Panc1 (cell line): ENCODE measurements at regions not wholly inside any gene's neighbourhood (a gene's known extent, or its start where the extent isn't known, plus 50 kb on each side); places are given as distances from the start of the nearest gene placed in this dataset.

ENCODE experiments used
- ATAC-seq: fragments of 200-7000 bp; cut with Tn5 transposase; 2 replicates; pipeline ENCODE4 v1.9.1; 2020; ENCODE audit warnings: mild to moderate bottlenecking, moderate library complexity
- BruUV-seq: library from RNA; stranded (reverse); fragments of 400-500 nt; replicated peaks from 2 replicates; lab custom pipeline; 2021; lab: Mats Ljungman, UMichigan
- CTCF ChIA-PET: fragments of 300-600 bp; sonication (Branson Sonifier 250); formaldehyde crosslinking; loops from one replicate; lab custom pipeline; 2022; ENCODE audit warnings: antibody characterized with exemption; lab: Charles Lee
- POLR2A ChIA-PET: fragments of 300-600 bp; sonication (Branson Sonifier 250); formaldehyde crosslinking; loops from one replicate; lab custom pipeline; 2022; ENCODE audit warnings: antibody characterized with exemption; lab: Charles Lee
- DNase-seq: peaks from one replicate; pipeline ENCODE4 v3.0.0-alpha.2; 2010; ENCODE audit warnings: low read depth, low spot score
- H3K27ac ChIP-seq: 2 replicates; pipeline ENCODE4 v1.5.1; 2011; ENCODE audit warnings: mild to moderate bottlenecking, low read length, inconsistent platforms
- H3K27me3 ChIP-seq: fragments of 200-500 bp; sonication (Bioruptor generic); 2 replicates; pipeline ENCODE4 v1.6.0; 2014; ENCODE audit warnings: low read length, inconsistent platforms; ENCODE audit not compliant: control insufficient read depth, insufficient read depth
- H3K36me3 ChIP-seq: fragments of 200-500 bp; sonication (Bioruptor generic); 2 replicates; pipeline ENCODE4 v1.5.1; 2014; ENCODE audit warnings: inconsistent platforms, mild to moderate bottlenecking, low read length, moderate library complexity; ENCODE audit not compliant: control insufficient read depth, insufficient read depth
- H3K4me1 ChIP-seq: 2 replicates; pipeline ENCODE4 v1.5.1; 2011; ENCODE audit warnings: inconsistent platforms, mild to moderate bottlenecking, low read length, moderate library complexity; ENCODE audit not compliant: control insufficient read depth, insufficient read depth
- H3K4me3 ChIP-seq, 2 experiments: 2 replicates each; pipeline ENCODE4 v1.5.1; 2011 to 2012; ENCODE audit warnings: low read depth in 2 of 2, low read length in 2 of 2, mild to moderate bottlenecking in 2 of 2, inconsistent platforms in 1 of 2, moderate library complexity in 1 of 2
- H3K9me3 ChIP-seq: fragments of 200-500 bp; sonication (Bioruptor generic); 2 replicates; pipeline ENCODE4 v1.5.1; 2014; ENCODE audit warnings: low read depth, mild to moderate bottlenecking, inconsistent platforms, low read length, moderate library complexity; ENCODE audit not compliant: control insufficient read depth, insufficient read depth
- POLR2AphosphoS5 ChIP-seq: IDR thresholded peaks from 2 replicates; pipeline ENCODE4 v1.6.1; 2012; ENCODE audit warnings: mild to moderate bottlenecking, low read depth, low read length, moderate library complexity
- SIN3A ChIP-seq: IDR thresholded peaks from 2 replicates; pipeline ENCODE4 v1.6.1; 2012; ENCODE audit warnings: low read depth, mild to moderate bottlenecking, low read length, moderate library complexity, borderline replicate concordance; ENCODE audit not compliant: insufficient read depth
- TCF7L2 ChIP-seq: IDR thresholded peaks from 2 replicates; pipeline ENCODE4 v1.6.1; 2011; ENCODE audit warnings: mild to moderate bottlenecking, low read depth, low read length, inconsistent platforms
- in situ Hi-C: cut with HindIII; loops from 2 replicates; pipeline ENCODE4 v1.10.0; 2016; ENCODE audit warnings: low sequenced_read_pairs, low pct_unique_long_range_greater_than_20kb
- intact Hi-C: fragments of 100-400 bp; cut with micrococcal nuclease; formaldehyde crosslinking; loops from one replicate; pipeline ENCODE4 v1.10.0; 2022; ENCODE audit not compliant: unreplicated experiment
- TF ChIP-seq, protein P1 (sequence below): fragments of 450-650 bp; IDR thresholded peaks from 2 replicates; pipeline ENCODE4 v1.5.1; 2017; ENCODE audit warnings: mild to moderate bottlenecking
- TF ChIP-seq, protein P2 (sequence below), 2 experiments: IDR thresholded peaks; 2 replicates each; pipeline ENCODE4 v1.6.1; 2011 to 2012; ENCODE audit warnings: low read depth in 2 of 2, control low read depth in 1 of 2, low read length in 1 of 2, mild to moderate bottlenecking in 1 of 2, moderate library complexity in 1 of 2; ENCODE audit not compliant: insufficient read depth in 1 of 2

DNA sequence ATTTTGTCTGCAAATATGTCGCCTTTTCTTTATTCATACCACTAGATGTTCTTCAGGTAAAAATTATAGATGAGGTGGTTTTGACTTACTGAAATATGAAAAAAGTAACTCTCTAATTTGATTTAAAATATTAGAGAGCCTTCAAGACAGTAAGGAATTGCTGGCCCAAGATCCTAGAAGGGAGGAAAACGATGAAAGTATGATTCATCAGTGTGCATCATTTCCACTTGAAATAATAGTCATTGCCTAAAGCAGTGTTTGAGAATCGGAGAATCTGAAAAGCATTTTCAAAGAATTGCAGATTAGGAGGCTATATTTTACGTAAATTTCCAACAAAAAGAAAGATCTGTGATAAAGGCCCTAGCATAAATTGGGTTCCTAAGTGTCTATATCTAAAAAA is 1707.9 kb upstream of the PRR20A start:
- H3K36me3 ChIP-seq = no peaks in the 10 kb centered on the region
- ATAC-seq (no peak), DNase-seq (no peak)
- intact Hi-C loops (no loop called here), in situ Hi-C loops (no loop called here)
- H3K4me3 ChIP-seq = no peak overlapping the region
- BruUV-seq = no TSS peak
- no peaks in the 10 kb centered on the region for H3K4me1 ChIP-seq
- POLR2A ChIA-PET = no interaction called here
- CTCF ChIA-PET = no interaction called here
- H3K27me3 ChIP-seq = no peaks in the 10 kb centered on the region
- TF ChIP-seq, protein P1, sequence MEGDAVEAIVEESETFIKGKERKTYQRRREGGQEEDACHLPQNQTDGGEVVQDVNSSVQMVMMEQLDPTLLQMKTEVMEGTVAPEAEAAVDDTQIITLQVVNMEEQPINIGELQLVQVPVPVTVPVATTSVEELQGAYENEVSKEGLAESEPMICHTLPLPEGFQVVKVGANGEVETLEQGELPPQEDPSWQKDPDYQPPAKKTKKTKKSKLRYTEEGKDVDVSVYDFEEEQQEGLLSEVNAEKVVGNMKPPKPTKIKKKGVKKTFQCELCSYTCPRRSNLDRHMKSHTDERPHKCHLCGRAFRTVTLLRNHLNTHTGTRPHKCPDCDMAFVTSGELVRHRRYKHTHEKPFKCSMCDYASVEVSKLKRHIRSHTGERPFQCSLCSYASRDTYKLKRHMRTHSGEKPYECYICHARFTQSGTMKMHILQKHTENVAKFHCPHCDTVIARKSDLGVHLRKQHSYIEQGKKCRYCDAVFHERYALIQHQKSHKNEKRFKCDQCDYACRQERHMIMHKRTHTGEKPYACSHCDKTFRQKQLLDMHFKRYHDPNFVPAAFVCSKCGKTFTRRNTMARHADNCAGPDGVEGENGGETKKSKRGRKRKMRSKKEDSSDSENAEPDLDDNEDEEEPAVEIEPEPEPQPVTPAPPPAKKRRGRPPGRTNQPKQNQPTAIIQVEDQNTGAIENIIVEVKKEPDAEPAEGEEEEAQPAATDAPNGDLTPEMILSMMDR = no peak
- TF ChIP-seq POLR2AphosphoS5 (no peak), TCF7L2 (no peak), SIN3A (no peak)
- TF ChIP-seq, protein P2, sequence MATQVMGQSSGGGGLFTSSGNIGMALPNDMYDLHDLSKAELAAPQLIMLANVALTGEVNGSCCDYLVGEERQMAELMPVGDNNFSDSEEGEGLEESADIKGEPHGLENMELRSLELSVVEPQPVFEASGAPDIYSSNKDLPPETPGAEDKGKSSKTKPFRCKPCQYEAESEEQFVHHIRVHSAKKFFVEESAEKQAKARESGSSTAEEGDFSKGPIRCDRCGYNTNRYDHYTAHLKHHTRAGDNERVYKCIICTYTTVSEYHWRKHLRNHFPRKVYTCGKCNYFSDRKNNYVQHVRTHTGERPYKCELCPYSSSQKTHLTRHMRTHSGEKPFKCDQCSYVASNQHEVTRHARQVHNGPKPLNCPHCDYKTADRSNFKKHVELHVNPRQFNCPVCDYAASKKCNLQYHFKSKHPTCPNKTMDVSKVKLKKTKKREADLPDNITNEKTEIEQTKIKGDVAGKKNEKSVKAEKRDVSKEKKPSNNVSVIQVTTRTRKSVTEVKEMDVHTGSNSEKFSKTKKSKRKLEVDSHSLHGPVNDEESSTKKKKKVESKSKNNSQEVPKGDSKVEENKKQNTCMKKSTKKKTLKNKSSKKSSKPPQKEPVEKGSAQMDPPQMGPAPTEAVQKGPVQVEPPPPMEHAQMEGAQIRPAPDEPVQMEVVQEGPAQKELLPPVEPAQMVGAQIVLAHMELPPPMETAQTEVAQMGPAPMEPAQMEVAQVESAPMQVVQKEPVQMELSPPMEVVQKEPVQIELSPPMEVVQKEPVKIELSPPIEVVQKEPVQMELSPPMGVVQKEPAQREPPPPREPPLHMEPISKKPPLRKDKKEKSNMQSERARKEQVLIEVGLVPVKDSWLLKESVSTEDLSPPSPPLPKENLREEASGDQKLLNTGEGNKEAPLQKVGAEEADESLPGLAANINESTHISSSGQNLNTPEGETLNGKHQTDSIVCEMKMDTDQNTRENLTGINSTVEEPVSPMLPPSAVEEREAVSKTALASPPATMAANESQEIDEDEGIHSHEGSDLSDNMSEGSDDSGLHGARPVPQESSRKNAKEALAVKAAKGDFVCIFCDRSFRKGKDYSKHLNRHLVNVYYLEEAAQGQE (IDR thresholded peaks at IDR 0.05; ENCODE audit: insufficient read depth in 1 of 2, low read depth in 2 of 2, low read length in 1 of 2) = no peak
- H3K9me3 ChIP-seq = no peaks in the 10 kb centered on the region
- H3K27ac ChIP-seq = no peak overlapping the region

- TF ChIP-seq SIN3A (no peak), POLR2AphosphoS5 (no peak), TCF7L2 (no peak)
- TF ChIP-seq, protein P1 = no peak
- TF ChIP-seq, protein P2 (IDR thresholded peaks at IDR 0.05; ENCODE audit: insufficient read depth in 1 of 2, low read depth in 2 of 2, low read length in 1 of 2) = no peak
- no peaks in the 10 kb centered on the region for H3K36me3 ChIP-seq
- in situ Hi-C loops = no loop called here
- CTCF ChIA-PET = no interaction called here
- H3K27ac ChIP-seq = no peak overlapping the region
- BruUV-seq = no TSS peak
- POLR2A ChIA-PET = no interaction called here
- no peak for ATAC-seq
- no peaks in the 10 kb centered on the region for H3K27me3 ChIP-seq
- no peaks in the 10 kb centered on the region for H3K4me1 ChIP-seq
- no peak overlapping the region for H3K4me3 ChIP-seq
- intact Hi-C loops = no loop called here
- H3K9me3 ChIP-seq = no peaks in the 10 kb centered on the region
- DNase-seq = no peak
Measured at GRCh38 chr13:55437162-55437561, 1703.6 kb upstream of the PRR20A start.
